ENCODE measurements at regions not wholly inside any gene's neighbourhood (a gene's known extent, or its start where the extent isn't known, plus 50 kb on each side); places are given as distances from the start of the nearest gene placed in this dataset.

DNA sequence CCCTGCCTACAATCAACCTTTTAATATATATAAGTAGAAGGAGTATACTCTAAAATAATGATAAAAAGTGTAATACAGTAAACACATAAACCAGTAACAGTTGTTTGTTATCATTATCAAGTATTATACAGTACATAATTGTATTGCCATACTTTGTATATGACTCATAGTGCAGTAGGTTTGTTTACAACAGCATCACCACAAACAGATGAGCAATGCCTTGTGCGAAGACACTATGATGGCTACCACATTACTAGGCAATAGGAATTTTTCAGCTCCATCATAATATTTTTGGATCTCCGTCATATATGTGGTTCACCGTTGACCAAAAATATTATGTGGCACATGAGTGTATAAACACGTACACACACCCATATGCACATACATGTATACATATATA is 69.7 kb upstream of the APC start:
- no peaks in the 10 kb centered on the region for H3K9me3 ChIP-seq
- H3K36me3 ChIP-seq: no peaks in the 10 kb centered on the region
- no peak overlapping the region for H3K27ac ChIP-seq
- no peaks in the 10 kb centered on the region for H3K27me3 ChIP-seq (replicated peaks; ENCODE audit: insufficient read depth)
- intact Hi-C loops (cut with DNase I): no loop called here
- H3K4me3 ChIP-seq: no peak overlapping the region
- 95% methylated on average over 4 of the region's 4 CpGs for WGBS
- TF ChIP-seq, protein P1, sequence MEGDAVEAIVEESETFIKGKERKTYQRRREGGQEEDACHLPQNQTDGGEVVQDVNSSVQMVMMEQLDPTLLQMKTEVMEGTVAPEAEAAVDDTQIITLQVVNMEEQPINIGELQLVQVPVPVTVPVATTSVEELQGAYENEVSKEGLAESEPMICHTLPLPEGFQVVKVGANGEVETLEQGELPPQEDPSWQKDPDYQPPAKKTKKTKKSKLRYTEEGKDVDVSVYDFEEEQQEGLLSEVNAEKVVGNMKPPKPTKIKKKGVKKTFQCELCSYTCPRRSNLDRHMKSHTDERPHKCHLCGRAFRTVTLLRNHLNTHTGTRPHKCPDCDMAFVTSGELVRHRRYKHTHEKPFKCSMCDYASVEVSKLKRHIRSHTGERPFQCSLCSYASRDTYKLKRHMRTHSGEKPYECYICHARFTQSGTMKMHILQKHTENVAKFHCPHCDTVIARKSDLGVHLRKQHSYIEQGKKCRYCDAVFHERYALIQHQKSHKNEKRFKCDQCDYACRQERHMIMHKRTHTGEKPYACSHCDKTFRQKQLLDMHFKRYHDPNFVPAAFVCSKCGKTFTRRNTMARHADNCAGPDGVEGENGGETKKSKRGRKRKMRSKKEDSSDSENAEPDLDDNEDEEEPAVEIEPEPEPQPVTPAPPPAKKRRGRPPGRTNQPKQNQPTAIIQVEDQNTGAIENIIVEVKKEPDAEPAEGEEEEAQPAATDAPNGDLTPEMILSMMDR (IDR thresholded peaks at IDR 0.05): no peak
- no peak for TF ChIP-seq POLR2AphosphoS5 (IDR thresholded peaks at IDR 0.05)
- no peak for TF ChIP-seq POLR2A (IDR thresholded peaks at IDR 0.05)
- DNase-seq (ENCODE audit: low spot score): no peak
- H3K4me1 ChIP-seq (replicated peaks): no peaks in the 10 kb centered on the region

DNA sequence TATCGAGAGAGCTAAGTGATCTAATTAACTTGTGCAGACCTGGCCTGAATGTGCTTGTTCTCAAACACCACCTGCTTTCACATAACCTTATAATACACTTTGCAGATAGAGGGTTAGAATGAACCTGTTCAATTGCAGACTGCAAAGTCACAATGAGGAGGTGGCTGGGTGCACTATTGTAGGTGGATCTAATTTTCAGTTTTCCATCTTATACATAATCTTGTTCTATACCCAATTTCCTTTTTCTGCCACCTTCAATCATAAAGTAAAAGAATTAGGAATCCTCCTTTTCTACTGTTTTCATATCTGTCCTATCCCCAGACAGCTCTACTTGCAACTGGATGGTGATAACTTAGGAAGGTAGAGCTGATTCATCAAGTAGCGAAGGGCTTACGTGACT is 68.8 kb upstream of the APC start:
- Histone ChIP-seq H3K36me3 (no peaks in the 10 kb centered on the region), H3K4me1 (replicated peaks) (no peaks in the 10 kb centered on the region), H3K27me3 (replicated peaks; ENCODE audit: insufficient read depth) (no peaks in the 10 kb centered on the region), H3K27ac (no peak overlapping the region), H3K9me3 (no peaks in the 10 kb centered on the region), H3K4me3 (no peak overlapping the region)
- 90% methylated on average over 3 of the region's 3 CpGs for WGBS
- no peak for DNase-seq (ENCODE audit: low spot score)
- intact Hi-C loops (cut with DNase I): no loop called here
- TF ChIP-seq, protein P1 (IDR thresholded peaks at IDR 0.05): no peak
- TF ChIP-seq POLR2A (IDR thresholded peaks at IDR 0.05) (no peak), POLR2AphosphoS5 (IDR thresholded peaks at IDR 0.05) (no peak)

DNA sequence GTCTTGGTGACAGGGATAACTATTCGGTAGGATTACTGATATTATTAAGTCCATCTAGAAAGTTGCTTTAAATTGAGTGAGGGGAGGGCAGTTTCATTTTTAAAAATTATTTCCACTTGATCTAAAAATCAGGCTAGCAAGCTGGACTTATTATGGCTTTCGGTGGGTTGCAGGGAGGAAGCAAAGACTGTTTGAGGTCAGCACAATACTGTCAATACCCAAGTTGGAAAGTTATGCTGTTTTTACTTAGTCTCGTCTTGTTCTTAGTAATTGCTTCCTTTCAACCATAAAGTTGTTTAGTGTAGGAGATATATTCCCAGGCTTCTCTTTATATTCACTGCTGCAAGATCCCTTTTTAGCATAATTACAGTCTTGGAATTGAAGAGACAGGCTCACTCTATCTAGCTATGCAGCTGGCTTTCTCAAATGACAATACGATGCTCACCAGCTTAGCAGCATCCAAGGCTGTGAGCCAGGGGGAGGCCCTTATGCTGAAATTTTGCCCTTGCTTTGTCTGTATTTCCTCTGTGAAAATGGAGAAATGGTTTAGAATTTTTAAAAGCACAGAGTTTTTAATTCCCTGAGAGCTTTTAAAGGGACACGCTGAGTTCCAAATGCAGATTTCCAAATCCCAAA is 68.2 kb upstream of the APC start:
- intact Hi-C loops (cut with DNase I): no loop called here
- H3K27me3 ChIP-seq (replicated peaks; ENCODE audit: insufficient read depth): no peaks in the 10 kb centered on the region
- no peak overlapping the region for H3K4me3 ChIP-seq
- H3K9me3 ChIP-seq: no peaks in the 10 kb centered on the region
- no peaks in the 10 kb centered on the region for H3K4me1 ChIP-seq (replicated peaks)
- H3K27ac ChIP-seq: no peak overlapping the region
- no peak for DNase-seq (ENCODE audit: low spot score)
- WGBS: 62% methylated on average over 5 of the region's 5 CpGs
- TF ChIP-seq POLR2A (IDR thresholded peaks at IDR 0.05) (no peak), POLR2AphosphoS5 (IDR thresholded peaks at IDR 0.05) (no peak)
- TF ChIP-seq, protein P1 (IDR thresholded peaks at IDR 0.05): no peak
- no peaks in the 10 kb centered on the region for H3K36me3 ChIP-seq

DNA sequence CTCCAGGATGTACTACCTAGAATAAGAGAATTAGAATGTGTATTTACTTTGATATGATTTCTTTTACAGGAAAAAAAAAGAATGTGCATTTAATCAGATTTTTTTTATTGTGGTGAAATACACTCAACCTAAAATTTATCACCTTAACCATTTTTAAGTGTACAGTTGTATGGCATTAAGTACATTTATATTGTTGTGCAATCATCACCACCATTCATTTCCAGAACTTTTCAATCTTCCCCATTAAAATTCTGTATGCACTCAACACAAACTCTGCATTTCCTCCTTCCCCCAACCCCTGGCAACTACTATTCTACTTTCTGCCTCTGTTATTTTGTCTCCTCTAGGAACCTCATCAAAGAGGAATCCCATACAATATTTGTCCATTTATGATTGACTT is 66.0 kb upstream of the APC start:
- Histone ChIP-seq H3K4me1 (replicated peaks) (no peaks in the 10 kb centered on the region), H3K27ac (no peak overlapping the region), H3K4me3 (no peak overlapping the region), H3K27me3 (replicated peaks; ENCODE audit: insufficient read depth) (no peaks in the 10 kb centered on the region), H3K9me3 (no peaks in the 10 kb centered on the region), H3K36me3 (no peaks in the 10 kb centered on the region)
- DNase-seq (ENCODE audit: low spot score): no peak
- no peak for TF ChIP-seq POLR2A (IDR thresholded peaks at IDR 0.05)
- TF ChIP-seq POLR2AphosphoS5 (IDR thresholded peaks at IDR 0.05): no peak
- TF ChIP-seq, protein P1 (IDR thresholded peaks at IDR 0.05): no peak
- intact Hi-C loops (cut with DNase I): no loop called here

DNA sequence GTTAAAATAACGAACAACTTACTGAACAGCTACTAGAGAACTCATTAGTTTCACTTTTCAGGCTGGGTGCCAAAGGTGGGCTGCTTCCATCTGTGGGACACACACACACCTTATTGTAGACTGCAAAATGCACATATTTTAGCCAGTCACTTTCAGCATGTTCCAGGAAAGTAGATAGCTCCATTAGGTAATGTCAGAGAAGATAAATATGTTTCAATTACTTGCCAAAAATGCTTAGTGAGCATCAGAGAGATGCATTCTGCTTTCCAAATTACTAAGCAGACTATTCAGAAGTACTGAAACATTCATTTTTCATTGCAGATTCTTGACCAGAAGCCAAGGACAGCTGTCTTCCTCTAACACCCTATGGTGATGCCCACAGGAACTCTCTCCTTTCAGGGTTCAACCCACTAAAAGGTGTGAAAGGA is 56.2 kb upstream of the APC start:
- intact Hi-C loops (cut with DNase I): no loop called here
- H3K9me3 ChIP-seq: no peaks in the 10 kb centered on the region
- H3K4me1 ChIP-seq (replicated peaks): no peaks in the 10 kb centered on the region
- TF ChIP-seq POLR2A (IDR thresholded peaks at IDR 0.05) (no peak), POLR2AphosphoS5 (IDR thresholded peaks at IDR 0.05) (no peak)
- TF ChIP-seq, protein P1 (IDR thresholded peaks at IDR 0.05): no peak
- H3K4me3 ChIP-seq: no peak overlapping the region
- no peak overlapping the region for H3K27ac ChIP-seq
- H3K27me3 ChIP-seq (replicated peaks; ENCODE audit: insufficient read depth): no peaks in the 10 kb centered on the region
- 48% methylated on average over 1 of the region's 1 CpG for WGBS
- no peaks in the 10 kb centered on the region for H3K36me3 ChIP-seq
- DNase-seq (ENCODE audit: low spot score): no peak

Measured in prostate gland (tissue), 2 donors.